ENCODE measurements at regions not wholly inside any gene's neighbourhood (a gene's known extent, or its start where the extent isn't known, plus 50 kb on each side); places are given as distances from the start of the nearest gene placed in this dataset.
"Not testable (repeated sequence)": the region's sequence is repeated elsewhere in the genome, so short reads cannot be mapped to it uniquely, and the experiment has no call there.

- H3K36me3 ChIP-seq (ENCODE audit: control insufficient read depth in 2 of 4, insufficient read depth in 4 of 4, low read length in 3 of 4); H3K23ac ChIP-seq (ENCODE audit: insufficient read length); H4K91ac ChIP-seq (replicated peaks; ENCODE audit: insufficient read length, low read length); H4K5ac ChIP-seq (ENCODE audit: insufficient read length, low read depth, low read length); H2BK12ac ChIP-seq (ENCODE audit: low read depth, low read length); H3K27ac ChIP-seq (ENCODE audit: low read depth, low read length); H3K4ac ChIP-seq (replicated peaks; ENCODE audit: insufficient read length, low read depth, low read length); H3K9me3 ChIP-seq (ENCODE audit: insufficient read depth in 2 of 2, low read depth in 1 of 2, low read length in 1 of 2); H3K14ac ChIP-seq (ENCODE audit: insufficient read length); H3K4me1 ChIP-seq (replicated peaks in 1 of 4; ENCODE audit: control insufficient read depth in 3 of 4, insufficient read depth in 4 of 4, low read length in 3 of 4); H2BK5ac ChIP-seq (ENCODE audit: low read depth, low read length); H3K23me2 ChIP-seq (ENCODE audit: low read depth, low read length); H3K9ac ChIP-seq (replicated peaks in 1 of 4; ENCODE audit: extremely low read depth in 1 of 4, low read depth in 3 of 4, low read length in 3 of 4); FAIRE-seq; H3K79me1 ChIP-seq (ENCODE audit: low read depth, low read length); H3K27me3 ChIP-seq (replicated peaks in 1 of 4; ENCODE audit: control insufficient read depth in 3 of 4, extremely low read depth in 1 of 4, insufficient read depth in 3 of 4, low read length in 3 of 4); H2AK5ac ChIP-seq (ENCODE audit: low read depth, low read length); H3K4me2 ChIP-seq (ENCODE audit: insufficient read depth in 1 of 2, low read depth in 2 of 2, low read length in 2 of 2); H3K18ac ChIP-seq (ENCODE audit: extremely low read depth, low read length); H3K4me3 ChIP-seq (ENCODE audit: extremely low read depth in 1 of 4, insufficient read depth in 2 of 4, low read depth in 3 of 4, low read length in 4 of 4); H4K20me1 ChIP-seq (replicated peaks in 1 of 2; ENCODE audit: control insufficient read depth in 1 of 2, insufficient read depth in 2 of 2, low read length in 2 of 2); H2BK120ac ChIP-seq (replicated peaks; ENCODE audit: low read depth, low read length); DNase-seq (ENCODE audit: low read depth in 1 of 2, low spot score in 2 of 2); POLR2A ChIA-PET (ENCODE audit: partially characterized antibody); H4K8ac ChIP-seq (ENCODE audit: extremely low read depth, insufficient read depth, low read length); H2BK20ac ChIP-seq (ENCODE audit: low read length); H3K79me2 ChIP-seq (ENCODE audit: control insufficient read depth in 1 of 2, insufficient read depth in 2 of 2, low read length in 2 of 2); H2BK15ac ChIP-seq (ENCODE audit: low read length); H2AFZ ChIP-seq (ENCODE audit: low read length); H3K56ac ChIP-seq (replicated peaks; ENCODE audit: insufficient read length, low read depth, low read length): not testable (repeated sequence)
- CTCF ChIA-PET (ENCODE audit: partially characterized antibody), result interaction anchor here (1.1 to 4.9 kb wide), 5 partner anchors 9 to 110 kb away, joined by 4 to 25 read pairs (median 10); no protein-coding TSS in a partner anchor
- 79% methylated on average over 7 of the region's 7 CpGs; no CpG with 5 or more reads in 1 of the 2 experiments for WGBS, 2 experiments (ENCODE audit: extremely low coverage in 1 of 2, insufficient coverage in 1 of 2, insufficient read length in 1 of 2, insufficient replicate concordance in 2 of 2, low coverage in 1 of 2, low lambda C conversion rate in 2 of 2, missing lambda C conversion rate in 1 of 2)
These were observed 59.8 kb upstream of the NBPF3 start for GRCh38 chr1:21380147-21380546.

All from H1 (cell line).